GM23338 (cell line): ENCODE measurements at regions not wholly inside any gene's neighbourhood (a gene's known extent, or its start where the extent isn't known, plus 50 kb on each side); places are given as distances from the start of the nearest gene placed in this dataset.

Experiments
- ATAC-seq: fragments of 200-7000 bp; cut with Tn5 transposase; 3 replicates; pipeline ENCODE4 v1.9.1; 2020
- DNase-seq: peaks from one replicate; pipeline ENCODE4 v3.0.0-alpha.2; 2015; ENCODE audit warnings: low spot score
- H2AFZ ChIP-seq: fragments of 200-600 bp; sonication (generic); 2 replicates; pipeline ENCODE4 v1.8.0; 2016; ENCODE audit warnings: antibody characterized with exemption, mild to moderate bottlenecking, moderate library complexity
- H3F3A ChIP-seq: fragments of 200-600 bp; sonication (generic); replicated peaks from 2 replicates; pipeline ENCODE4 v1.8.0; 2017; ENCODE audit warnings: antibody characterized with exemption, mixed run types, low read depth
- H3K27ac ChIP-seq: fragments of 200-600 bp; sonication (generic); 2 replicates; pipeline ENCODE4 v1.6.1; 2016; ENCODE audit warnings: low read depth
- H3K27me3 ChIP-seq: fragments of 200-600 bp; sonication (generic); 2 replicates; pipeline ENCODE4 v1.8.0; 2016; ENCODE audit warnings: mild to moderate bottlenecking, mixed run types, moderate library complexity; ENCODE audit not compliant: insufficient read depth
- H3K36me3 ChIP-seq: fragments of 200-600 bp; sonication (generic); 2 replicates; pipeline ENCODE4 v1.8.0; 2016; ENCODE audit warnings: mild to moderate bottlenecking; ENCODE audit not compliant: insufficient read depth
- H3K4me1 ChIP-seq: fragments of 200-600 bp; sonication (generic); 2 replicates; pipeline ENCODE4 v1.8.0; 2016; ENCODE audit warnings: mild to moderate bottlenecking, moderate library complexity; ENCODE audit not compliant: insufficient read depth
- H3K4me2 ChIP-seq: fragments of 200-600 bp; sonication (generic); 2 replicates; pipeline ENCODE4 v1.7.1; 2017; ENCODE audit warnings: mixed run types
- H3K4me3 ChIP-seq: fragments of 200-600 bp; sonication (generic); 2 replicates; pipeline ENCODE4 v1.6.1; 2016; ENCODE audit warnings: mixed run types
- H3K79me2 ChIP-seq: fragments of 200-600 bp; sonication (generic); replicated peaks from 2 replicates; pipeline ENCODE4 v1.8.0; 2017; ENCODE audit warnings: mild to moderate bottlenecking; ENCODE audit not compliant: insufficient read depth
- H3K9me2 ChIP-seq: fragments of 200-600 bp; sonication (generic); 2 replicates; pipeline ENCODE4 v1.8.0; 2017; ENCODE audit not compliant: insufficient read depth
- H4K20me1 ChIP-seq: fragments of 200-600 bp; sonication (generic); replicated peaks from 2 replicates; pipeline ENCODE4 v1.8.0; 2017; ENCODE audit warnings: mild to moderate bottlenecking; ENCODE audit not compliant: insufficient read depth
- H3K27ac Mint-ChIP-seq: 2 replicates; pipeline ENCODE4 v1.8.0; 2020; ENCODE audit warnings: inconsistent platforms, mild to moderate bottlenecking, moderate library complexity, mixed read lengths
- H3K27me3 Mint-ChIP-seq: 3 replicates; pipeline ENCODE4 v1.8.0; 2022; ENCODE audit warnings: low read depth, mild to moderate bottlenecking, moderate library complexity, mixed read lengths, inconsistent platforms; ENCODE audit not compliant: insufficient read depth, poor library complexity
- H3K36me3 Mint-ChIP-seq: 3 replicates; pipeline ENCODE4 v1.8.0; 2021; ENCODE audit warnings: low read depth, mild to moderate bottlenecking, inconsistent platforms, moderate library complexity, mixed read lengths
- H3K4me1 Mint-ChIP-seq: 3 replicates; pipeline ENCODE4 v1.8.0; 2020; ENCODE audit warnings: mild to moderate bottlenecking, inconsistent platforms, mixed read lengths
- H3K4me3 Mint-ChIP-seq: 3 replicates; pipeline ENCODE4 v1.8.0; 2021; ENCODE audit warnings: moderate library complexity, mild to moderate bottlenecking, inconsistent platforms, mixed read lengths
- H3K9me3 Mint-ChIP-seq: 3 replicates; pipeline ENCODE4 v1.8.0; 2020; ENCODE audit warnings: moderate library complexity, mild to moderate bottlenecking, inconsistent platforms, mixed read lengths
- CREB1 ChIP-seq: fragments of 250-450 bp; sonication (Bioruptor Pico); IDR thresholded peaks from 2 replicates; pipeline ENCODE4 v1.5.0; 2020; ENCODE audit warnings: low read depth, mild to moderate bottlenecking, moderate library complexity
- CTCF ChIP-seq, 2 experiments: fragments of 200-600 bp in 1 of 2; sonication (generic) in 1 of 2; conservative IDR thresholded peaks; 2 replicates each; pipeline versions ENCODE4 v1.5.1 to v1.6.1; 2016 to 2017; ENCODE audit warnings: antibody characterized with exemption in 2 of 2, low read depth in 2 of 2, mild to moderate bottlenecking in 2 of 2, moderate library complexity in 1 of 2
- ETS1 ChIP-seq: IDR thresholded peaks from 2 replicates; pipeline ENCODE4 v1.6.1; 2016; ENCODE audit warnings: antibody characterized with exemption
- EZH2 ChIP-seq: fragments of 200-600 bp; sonication (generic); IDR thresholded peaks from one replicate; pipeline ENCODE4 v1.8.0; 2017; ENCODE audit warnings: antibody characterized with exemption, mild to moderate bottlenecking, low read depth; ENCODE audit not compliant: unreplicated experiment
- EZH2phosphoT487 ChIP-seq: fragments of 200-600 bp; sonication (generic); IDR thresholded peaks from one replicate; pipeline ENCODE4 v1.8.1; 2018; ENCODE audit warnings: antibody characterized with exemption; ENCODE audit not compliant: unreplicated experiment
- JUNB ChIP-seq: IDR thresholded peaks from one replicate; pipeline ENCODE4 v1.6.1; 2016; ENCODE audit warnings: antibody characterized with exemption; ENCODE audit not compliant: unreplicated experiment
- NANOG ChIP-seq: IDR thresholded peaks from 2 replicates; pipeline ENCODE4 v1.6.1; 2016; ENCODE audit warnings: antibody characterized with exemption, borderline replicate concordance
- POLR2AphosphoS5 ChIP-seq: IDR thresholded peaks from 2 replicates; pipeline ENCODE4 v1.6.1; 2016; ENCODE audit warnings: antibody characterized with exemption, low read depth
- REST ChIP-seq: IDR thresholded peaks from one replicate; pipeline ENCODE4 v1.6.1; 2018; ENCODE audit warnings: antibody characterized with exemption; ENCODE audit not compliant: unreplicated experiment
- STAT1 ChIP-seq: IDR thresholded peaks from one replicate; pipeline ENCODE4 v1.6.1; 2016; ENCODE audit warnings: antibody characterized with exemption; ENCODE audit not compliant: unreplicated experiment
- ZNF114 ChIP-seq: fragments of 250-450 bp; sonication (Bioruptor Pico); IDR thresholded peaks from 2 replicates; pipeline ENCODE4 v1.5.0; 2020; ENCODE audit warnings: mild to moderate bottlenecking, moderate library complexity
- ZNF331 ChIP-seq: fragments of 250-450 bp; sonication (Bioruptor Pico); IDR thresholded peaks from 2 replicates; pipeline ENCODE4 v1.5.0; 2020; ENCODE audit warnings: low read depth, mild to moderate bottlenecking, moderate library complexity
- ZNF462 ChIP-seq: fragments of 250-450 bp; sonication (Bioruptor Pico); IDR thresholded peaks from 2 replicates; pipeline ENCODE4 v1.5.0; 2020; ENCODE audit warnings: mild to moderate bottlenecking, moderate library complexity

- Histone ChIP-seq H3K27ac (no peak overlapping the region), H4K20me1 (peaks cover 42% of the 10 kb centered on the region), H3K36me3 (peaks cover 3% of the 10 kb centered on the region; the same call in 1 of the 2 replicates), H3K4me3 (no peak overlapping the region), H2AFZ (no peak overlapping the region), H3F3A (0 out of 2 replicates have a peak, but pooled peaks cover 4% of the 10 kb centered on the region), H3K27me3 (no peaks in the 10 kb centered on the region), H3K9me2 (no peaks in the 10 kb centered on the region), H3K4me1 (no peaks in the 10 kb centered on the region), H3K79me2 (peaks cover 24% of the 10 kb centered on the region), H3K4me2 (no peak overlapping the region)
- ATAC-seq (no peak), DNase-seq (no peak)
- no peak overlapping the region for H3K27ac Mint-ChIP-seq
- H3K36me3 Mint-ChIP-seq = peaks cover 18% of the 10 kb centered on the region; the same call in 2 of the 3 replicates
- peaks cover 3% of the 10 kb centered on the region; the same call in 1 of the 3 replicates for H3K4me1 Mint-ChIP-seq
- H3K9me3 Mint-ChIP-seq = no peaks in the 10 kb centered on the region
- peaks cover 8% of the 10 kb centered on the region for H3K27me3 Mint-ChIP-seq
- no peak for TF ChIP-seq REST
- TF ChIP-seq POLR2AphosphoS5 = no peak
- no peak for TF ChIP-seq CREB1 (CRISPR knock-in tag)
- no peak for TF ChIP-seq STAT1
- TF ChIP-seq ZNF462 (CRISPR knock-in tag) = no peak
- no peak for TF ChIP-seq CTCF (conservative IDR thresholded peaks at IDR 0.05; ENCODE audit: low read depth in 2 of 2)
- no peak for TF ChIP-seq ZNF331 (CRISPR knock-in tag)
- no peak for TF ChIP-seq NANOG
- TF ChIP-seq ETS1 = no peak
- TF ChIP-seq EZH2phosphoT487 = no peak
- no peak for TF ChIP-seq ZNF114 (CRISPR knock-in tag)
- no peak for TF ChIP-seq JUNB
- TF ChIP-seq EZH2 = no peak
- no peak overlapping the region for H3K4me3 Mint-ChIP-seq
These were observed 76.3 kb downstream of the BOLA3 start for GRCh38 chr2:74071426-74071825.
